H1 (cell line): ENCODE measurements at regions not wholly inside any gene's neighbourhood (a gene's known extent, or its start where the extent isn't known, plus 50 kb on each side); places are given as distances from the start of the nearest gene placed in this dataset.

Experiments
- CTCF ChIA-PET: fragments of 300-600 bp; sonication (Branson Sonifier 250); formaldehyde crosslinking; loops from one replicate; lab custom pipeline; 2021; ENCODE audit not compliant: partially characterized antibody; lab: Charles Lee
- POLR2A ChIA-PET: fragments of 300-600 bp; sonication (Branson Sonifier 250); formaldehyde crosslinking; loops from one replicate; lab custom pipeline; 2021; ENCODE audit warnings: inconsistent platforms; ENCODE audit not compliant: partially characterized antibody; lab: Charles Lee
- DNase-seq, 2 experiments: peaks; one replicate each; pipeline versions ENCODE4 v3.0.0 to v3.0.0-alpha.2; 2010 to 2022; ENCODE audit warnings: low spot score in 2 of 2, low read depth in 1 of 2, mixed read lengths in 1 of 2
- FAIRE-seq: peaks from 2 replicates; lab custom pipeline; 2011; peaks lifted over from hg19 to GRCh38; lab: Jason Lieb, UNC
- H2AFZ ChIP-seq: 2 replicates; pipeline ENCODE4 v1.8.1; 2012; ENCODE audit warnings: low read length, inconsistent platforms
- H2AK5ac ChIP-seq: 2 replicates; pipeline ENCODE4 v1.6.1; 2013; ENCODE audit warnings: low read depth, low read length
- H2BK120ac ChIP-seq: replicated peaks from 2 replicates; pipeline ENCODE3; 2013; ENCODE audit warnings: low read depth, low read length, inconsistent platforms
- H2BK12ac ChIP-seq: 2 replicates; pipeline ENCODE4 v1.6.1; 2013; ENCODE audit warnings: low read depth, low read length
- H2BK15ac ChIP-seq: 2 replicates; pipeline ENCODE4 v1.6.1; 2013; ENCODE audit warnings: low read length
- H2BK20ac ChIP-seq: 2 replicates; pipeline ENCODE4 v1.6.1; 2013; ENCODE audit warnings: low read length
- H2BK5ac ChIP-seq: 2 replicates; pipeline ENCODE4 v1.6.1; 2013; ENCODE audit warnings: low read depth, low read length
- H3K14ac ChIP-seq: 2 replicates; pipeline ENCODE4 v1.6.1; 2013; ENCODE audit warnings: inconsistent platforms; ENCODE audit not compliant: insufficient read length
- H3K18ac ChIP-seq: 2 replicates; pipeline ENCODE4 v1.6.1; 2013; ENCODE audit warnings: low read length; ENCODE audit errors: extremely low read depth
- H3K23ac ChIP-seq: 2 replicates; pipeline ENCODE4 v1.6.1; 2013; ENCODE audit warnings: inconsistent platforms; ENCODE audit not compliant: insufficient read length
- H3K23me2 ChIP-seq: 2 replicates; pipeline ENCODE4 v1.6.1; 2013; ENCODE audit warnings: low read depth, low read length
- H3K27ac ChIP-seq: 2 replicates; pipeline ENCODE4 v1.6.1; 2011; ENCODE audit warnings: low read depth, low read length, inconsistent platforms
- H3K27me3 ChIP-seq, 4 experiments: replicated peaks in 1 of 4; 1 replicate in 1 of 4; 2 replicates in 3 of 4; pipeline versions ENCODE4 v1.6.1 to v1.8.1; 2011 to 2013; ENCODE audit warnings: low read length in 3 of 4, mild to moderate bottlenecking in 3 of 4, inconsistent platforms in 2 of 4, mixed read lengths in 2 of 4, moderate library complexity in 1 of 4; ENCODE audit not compliant: control insufficient read depth in 3 of 4, insufficient read depth in 3 of 4; ENCODE audit errors: extremely low read depth in 1 of 4
- H3K36me3 ChIP-seq, 4 experiments: 2 replicates each; pipeline versions ENCODE4 v1.6.1 to v1.8.1; 2011 to 2013; ENCODE audit warnings: mild to moderate bottlenecking in 4 of 4, low read length in 3 of 4, moderate library complexity in 2 of 4, control low read depth in 1 of 4, inconsistent platforms in 1 of 4; ENCODE audit not compliant: insufficient read depth in 4 of 4, control insufficient read depth in 2 of 4
- H3K4ac ChIP-seq: replicated peaks from 2 replicates; pipeline ENCODE3; 2013; ENCODE audit warnings: low read length, low read depth, mixed read lengths, inconsistent platforms; ENCODE audit not compliant: insufficient read length
- H3K4me1 ChIP-seq, 4 experiments: replicated peaks in 1 of 4; 1 replicate in 1 of 4; 2 replicates in 3 of 4; pipeline versions ENCODE4 v1.6.1 to v1.8.1; 2011 to 2013; ENCODE audit warnings: low read length in 3 of 4, inconsistent platforms in 2 of 4, mixed read lengths in 1 of 4; ENCODE audit not compliant: insufficient read depth in 4 of 4, control insufficient read depth in 3 of 4
- H3K4me2 ChIP-seq, 2 experiments: 2 replicates each; pipeline versions ENCODE4 v1.6.1 to v1.8.1; 2011 to 2013; ENCODE audit warnings: low read depth in 2 of 2, low read length in 2 of 2, control low read depth in 1 of 2, inconsistent platforms in 1 of 2, mild to moderate bottlenecking in 1 of 2; ENCODE audit not compliant: insufficient read depth in 1 of 2
- H3K4me3 ChIP-seq, 4 experiments: fragments of 200-600, 300-600 bp in 1 of 4; sonication (generic), shearing (Covaris generic), sonication (Bioruptor Twin) in 1 of 4; 2 replicates each; pipeline versions ENCODE4 v1.5.1 to v1.8.1; 2011 to 2016; ENCODE audit warnings: low read length in 4 of 4, low read depth in 3 of 4, control low read depth in 2 of 4, inconsistent platforms in 2 of 4, mild to moderate bottlenecking in 2 of 4, mixed read lengths in 1 of 4, moderate library complexity in 1 of 4; ENCODE audit not compliant: insufficient read depth in 2 of 4; ENCODE audit errors: extremely low read depth in 1 of 4
- H3K56ac ChIP-seq: replicated peaks from 2 replicates; pipeline ENCODE3; 2013; ENCODE audit warnings: low read depth, mild to moderate bottlenecking, mixed read lengths, low read length, inconsistent platforms; ENCODE audit not compliant: insufficient read length
- H3K79me1 ChIP-seq: 2 replicates; pipeline ENCODE4 v1.6.1; 2013; ENCODE audit warnings: low read depth, low read length, control low read depth
- H3K79me2 ChIP-seq, 2 experiments: 2 replicates each; pipeline versions ENCODE4 v1.6.1 to v1.8.1; 2012 to 2013; ENCODE audit warnings: low read length in 2 of 2, mild to moderate bottlenecking in 2 of 2, inconsistent platforms in 1 of 2; ENCODE audit not compliant: insufficient read depth in 2 of 2, control insufficient read depth in 1 of 2
- H3K9ac ChIP-seq, 4 experiments: replicated peaks in 1 of 4; 1 replicate in 1 of 4; 2 replicates in 3 of 4; pipeline versions ENCODE4 v1.6.1 to v1.8.1; 2011 to 2013; ENCODE audit warnings: low read depth in 3 of 4, low read length in 3 of 4, control low read depth in 2 of 4, mild to moderate bottlenecking in 2 of 4, moderate library complexity in 2 of 4, inconsistent platforms in 1 of 4; ENCODE audit errors: extremely low read depth in 1 of 4
- H3K9me3 ChIP-seq, 2 experiments: 2 replicates each; pipeline versions ENCODE4 v1.6.1 to v1.8.1; 2012 to 2013; ENCODE audit warnings: mild to moderate bottlenecking in 2 of 2, moderate library complexity in 2 of 2, control low read depth in 1 of 2, inconsistent platforms in 1 of 2, low read depth in 1 of 2, low read length in 1 of 2, mixed read lengths in 1 of 2; ENCODE audit not compliant: insufficient read depth in 2 of 2
- H4K20me1 ChIP-seq, 2 experiments: replicated peaks in 1 of 2; 2 replicates each; pipeline versions ENCODE3 to v1.8.1; 2011 to 2013; ENCODE audit warnings: inconsistent platforms in 2 of 2, low read length in 2 of 2, mild to moderate bottlenecking in 1 of 2; ENCODE audit not compliant: insufficient read depth in 2 of 2, control insufficient read depth in 1 of 2
- H4K5ac ChIP-seq: 2 replicates; pipeline ENCODE4 v1.6.1; 2013; ENCODE audit warnings: low read length, low read depth, mixed read lengths, inconsistent platforms; ENCODE audit not compliant: insufficient read length
- H4K8ac ChIP-seq: 2 replicates; pipeline ENCODE4 v1.8.0; 2013; ENCODE audit warnings: mild to moderate bottlenecking, moderate library complexity, low read length, inconsistent platforms; ENCODE audit not compliant: insufficient read depth; ENCODE audit errors: extremely low read depth
- H4K91ac ChIP-seq: replicated peaks from 2 replicates; pipeline ENCODE3; 2013; ENCODE audit warnings: low read length, mixed read lengths, inconsistent platforms; ENCODE audit not compliant: insufficient read length
- ATF3 ChIP-seq: IDR thresholded peaks from 2 replicates; pipeline ENCODE4 v1.6.1; 2011; ENCODE audit warnings: low read depth, mild to moderate bottlenecking, low read length; ENCODE audit not compliant: insufficient read depth
- BCL11A ChIP-seq, 2 experiments: IDR thresholded peaks; one replicate each; pipeline ENCODE4 v1.6.1; 2011; ENCODE audit warnings: low read depth in 2 of 2, low read length in 2 of 2, mild to moderate bottlenecking in 2 of 2
- CREB1 ChIP-seq: IDR thresholded peaks from 2 replicates; pipeline ENCODE4 v1.6.1; 2012; ENCODE audit warnings: inconsistent platforms
- CTBP2 ChIP-seq: IDR thresholded peaks from 2 replicates; pipeline ENCODE4 v1.7.0; 2011; ENCODE audit warnings: borderline replicate concordance, mild to moderate bottlenecking, moderate library complexity, mixed read lengths, low read length; ENCODE audit not compliant: insufficient read depth, insufficient read length
- EGR1 ChIP-seq: IDR thresholded peaks from 2 replicates; pipeline ENCODE4 v1.6.1; 2011; ENCODE audit warnings: low read depth, low read length, borderline replicate concordance
- EP300 ChIP-seq, 2 experiments: IDR thresholded peaks; 1 replicate in 1 of 2; 2 replicates in 1 of 2; pipeline ENCODE4 v1.6.1; 2011 to 2012; ENCODE audit warnings: low read depth in 2 of 2, low read length in 2 of 2, mild to moderate bottlenecking in 2 of 2, borderline replicate concordance in 1 of 2, inconsistent platforms in 1 of 2, moderate library complexity in 1 of 2
- JUN ChIP-seq: IDR thresholded peaks from 2 replicates; pipeline ENCODE4 v1.6.1; 2011; ENCODE audit warnings: low read depth, mild to moderate bottlenecking, improper control_type of control experiment, low read length
- RBBP5 ChIP-seq: IDR thresholded peaks from 2 replicates; pipeline ENCODE4 v1.7.1; 2012; ENCODE audit warnings: low read depth, mild to moderate bottlenecking, inconsistent platforms, low read length, moderate library complexity, borderline replicate concordance
- RFX5 ChIP-seq: IDR thresholded peaks from 2 replicates; pipeline ENCODE4 v1.6.1; 2011; ENCODE audit warnings: low read depth, low read length, improper control_type of control experiment, borderline replicate concordance
- RNF2 ChIP-seq: fragments of 200-900, 300-1000 bp; sonication (generic); IDR thresholded peaks from 2 replicates; pipeline ENCODE4 v1.7.1; 2016; ENCODE audit warnings: borderline replicate concordance, low read depth, mild to moderate bottlenecking, antibody characterized with exemption, low read length; ENCODE audit not compliant: poor library complexity, severe bottlenecking; ENCODE audit errors: missing control alignments
- SP2 ChIP-seq: IDR thresholded peaks from 2 replicates; pipeline ENCODE4 v1.6.1; 2012; ENCODE audit warnings: mild to moderate bottlenecking, low read length, inconsistent platforms
- TBP ChIP-seq: IDR thresholded peaks from 2 replicates; pipeline ENCODE4 v1.6.1; 2011; ENCODE audit warnings: low read depth, low read length, improper control_type of control experiment
- ZNF274 ChIP-seq: IDR thresholded peaks from 2 replicates; pipeline ENCODE4 v1.7.0; 2012; ENCODE audit warnings: low read length, borderline replicate concordance; ENCODE audit errors: extremely low read depth
- WGBS, 2 experiments: shearing (Covaris generic) in 1 of 2; methylation state at CpG; one replicate each; pipeline versions ENCODE4 v1.1.6 to v1.1.7; 2013 to 2015; ENCODE audit warnings: low lambda C conversion rate in 2 of 2, mixed read lengths in 2 of 2, inconsistent platforms in 1 of 2, low coverage in 1 of 2, missing lambda C conversion rate in 1 of 2; ENCODE audit not compliant: insufficient replicate concordance in 2 of 2, insufficient coverage in 1 of 2, insufficient read length in 1 of 2; ENCODE audit errors: extremely low coverage in 1 of 2, missing lambda C conversion rate in 1 of 2; 5-methylcytosine and 5-hydroxymethylcytosine counted together

- Histone ChIP-seq H3K14ac (no peak overlapping the region), H2BK5ac (no peak overlapping the region), H3K4me3 (no peak overlapping the region), H4K91ac (no peak overlapping the region), H3K9me3 (no peaks in the 10 kb centered on the region), H3K36me3 (no peaks in the 10 kb centered on the region), H2BK20ac (no peak overlapping the region), H3K23ac (no peak overlapping the region), H4K5ac (no peak overlapping the region), H2BK15ac (no peak overlapping the region), H3K4me1 (no peaks in the 10 kb centered on the region), H3K27me3 (peaks cover 0 to 1% (median 0%) of the 10 kb centered on the region in 4 experiments; a peak in 1 of 7 replicates), H2AK5ac (no peak overlapping the region), H2BK120ac (no peak overlapping the region), H3K79me2 (no peaks in the 10 kb centered on the region), H3K23me2 (no peaks in the 10 kb centered on the region), H3K4me2 (no peak overlapping the region), H4K20me1 (no peaks in the 10 kb centered on the region), H4K8ac (no peak overlapping the region), H3K9ac (no peak overlapping the region), H3K4ac (no peak overlapping the region), H2BK12ac (no peak overlapping the region), H3K27ac (no peak overlapping the region), H2AFZ (no peak overlapping the region), H3K18ac (no peak overlapping the region), H3K56ac (no peak overlapping the region), H3K79me1 (no peaks in the 10 kb centered on the region)
- CTCF ChIA-PET, result no interaction called here
- DNase-seq (no peak), FAIRE-seq (no peak)
- WGBS, 2 experiments, result 88% methylated on average over 6 of the region's 6 CpGs; no CpG with 5 or more reads in 1 of the 2 experiments
- POLR2A ChIA-PET, result no interaction called here
- TF ChIP-seq RFX5 (no peak), RNF2 (no peak), EP300 (IDR thresholded peaks at IDR 0.05; ENCODE audit: borderline replicate concordance in 1 of 2, low read depth in 2 of 2, low read length in 2 of 2) (no peak), JUN (no peak), ZNF274 (no peak), SP2 (no peak), CREB1 (no peak), BCL11A (IDR thresholded peaks at IDR 0.05; ENCODE audit: low read depth in 2 of 2, low read length in 2 of 2) (no peak), TBP (no peak), ATF3 (no peak), EGR1 (no peak), RBBP5 (no peak), CTBP2 (no peak)
Measured at GRCh38 chr5:67266654-67267350, 70.2 kb upstream of the CD180 start.
